ENCODE measurements at regions not wholly inside any gene's neighbourhood (a gene's known extent, or its start where the extent isn't known, plus 50 kb on each side); places are given as distances from the start of the nearest gene placed in this dataset.

GRCh38 chr13:55467476-55467875, 1673.2 kb upstream of the PRR20A start:
- DNase-seq (ENCODE audit: low read depth) = no peak

GRCh38 chr13:55483626-55484158, 1657.0 kb upstream of the PRR20A start:
- DNase-seq (ENCODE audit: low read depth) = no peak

GRCh38 chr13:55493297-55493696, 1647.4 kb upstream of the PRR20A start:
- no peak for DNase-seq (ENCODE audit: low read depth)

GRCh38 chr13:55497486-55497885, 1643.2 kb upstream of the PRR20A start:
- no peak for DNase-seq (ENCODE audit: low read depth)

GRCh38 chr13:55500694-55501093, 1640.0 kb upstream of the PRR20A start:
- DNase-seq (ENCODE audit: low read depth) = no peak

GRCh38 chr13:55516610-55517009, 1624.1 kb upstream of the PRR20A start:
- no peak for DNase-seq (ENCODE audit: low read depth)

- no peak for DNase-seq (ENCODE audit: low read depth)
Measured at GRCh38 chr13:55517312-55517711, 1623.4 kb upstream of the PRR20A start.

- DNase-seq (ENCODE audit: low read depth) = no peak
Measured at GRCh38 chr13:55528434-55528833, 1612.3 kb upstream of the PRR20A start.

GRCh38 chr13:55534306-55534705, 1606.4 kb upstream of the PRR20A start:
- no peak for DNase-seq (ENCODE audit: low read depth)

GRCh38 chr13:55538424-55538823, 1602.3 kb upstream of the PRR20A start:
- DNase-seq (ENCODE audit: low read depth) = no peak

GRCh38 chr13:55543053-55543452, 1597.7 kb upstream of the PRR20A start:
- no peak for DNase-seq (ENCODE audit: low read depth)

GRCh38 chr13:55550624-55551023, 1590.1 kb upstream of the PRR20A start:
- no peak for DNase-seq (ENCODE audit: low read depth)

GRCh38 chr13:55553701-55554100, 1587.0 kb upstream of the PRR20A start:
- no peak for DNase-seq (ENCODE audit: low read depth)

- DNase-seq (ENCODE audit: low read depth) = no peak
Measured at GRCh38 chr13:55554741-55555140, 1586.0 kb upstream of the PRR20A start.

- no peak for DNase-seq (ENCODE audit: low read depth)
Measured at GRCh38 chr13:55560331-55560730, 1580.4 kb upstream of the PRR20A start.

- DNase-seq (ENCODE audit: low read depth) = no peak
Measured at GRCh38 chr13:55563267-55563666, 1577.5 kb upstream of the PRR20A start.

- no peak for DNase-seq (ENCODE audit: low read depth)
Measured at GRCh38 chr13:55566334-55566733, 1574.4 kb upstream of the PRR20A start.

GRCh38 chr13:55566779-55567178, 1573.9 kb upstream of the PRR20A start:
- no peak for DNase-seq (ENCODE audit: low read depth)

GRCh38 chr13:55567721-55568625, 1572.7 kb upstream of the PRR20A start:
- no peak for DNase-seq (ENCODE audit: low read depth)

GRCh38 chr13:55569082-55569481, 1571.6 kb upstream of the PRR20A start:
- no peak for DNase-seq (ENCODE audit: low read depth)

GRCh38 chr13:55569514-55569913, 1571.2 kb upstream of the PRR20A start:
- DNase-seq (ENCODE audit: low read depth) = no peak

GRCh38 chr13:55570371-55570770, 1570.3 kb upstream of the PRR20A start:
- no peak for DNase-seq (ENCODE audit: low read depth)

- DNase-seq (ENCODE audit: low read depth) = no peak
Measured at GRCh38 chr13:55571237-55571867, 1569.4 kb upstream of the PRR20A start.

Measured in activated gamma-delta T cell treated with anti-CD3 and anti-CD28 coated beads, Interleukin-2, amount 50 U/mL, for 16 hours (primary cell).